ENCODE measurements at regions not wholly inside any gene's neighbourhood (a gene's known extent, or its start where the extent isn't known, plus 50 kb on each side); places are given as distances from the start of the nearest gene placed in this dataset.

DNA sequence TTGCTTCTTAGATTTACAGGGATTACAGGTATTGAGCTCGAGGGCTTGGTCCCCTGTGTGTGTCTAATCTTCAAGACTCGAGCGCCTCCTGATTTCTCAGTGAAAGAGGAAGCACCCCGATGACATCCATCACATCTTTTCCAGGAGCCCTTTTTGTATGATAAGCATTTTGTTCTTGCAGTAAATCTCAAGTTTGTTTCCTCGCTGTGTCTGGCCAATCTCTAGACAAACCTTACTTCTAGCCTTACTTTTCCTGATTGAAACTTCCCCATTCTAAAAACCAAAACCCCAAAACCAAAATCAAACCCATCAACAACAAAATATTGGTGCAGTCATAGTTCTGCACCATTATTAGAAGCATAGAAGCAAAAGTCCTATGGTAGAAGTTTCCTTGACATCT lies 286.0 kb downstream of the NFKBIZ start:
- POLR2A ChIA-PET, result no interaction called here
- no TSS peak for BruUV-seq (replicated peaks)
- no peak overlapping the region for H3K27ac Mint-ChIP-seq (ENCODE audit: unreplicated experiment)

GRCh38 chr3:102136183-102136582 lies 286.9 kb downstream of the NFKBIZ start:
- no peaks in the 10 kb centered on the region for H3K36me3 Mint-ChIP-seq (ENCODE audit: insufficient read depth, unreplicated experiment)
- Histone ChIP-seq H3K9me3 (no peaks in the 10 kb centered on the region), H3K4me1 (no peaks in the 10 kb centered on the region), H3K27me3 (replicated peaks; ENCODE audit: control insufficient read depth, insufficient read depth, low read length) (no peaks in the 10 kb centered on the region), H3K4me3 (ENCODE audit: low read depth, low read length) (no peak overlapping the region), H3K36me3 (ENCODE audit: control insufficient read depth, insufficient read depth, low read length) (no peaks in the 10 kb centered on the region)
- TF ChIP-seq, protein P1, sequence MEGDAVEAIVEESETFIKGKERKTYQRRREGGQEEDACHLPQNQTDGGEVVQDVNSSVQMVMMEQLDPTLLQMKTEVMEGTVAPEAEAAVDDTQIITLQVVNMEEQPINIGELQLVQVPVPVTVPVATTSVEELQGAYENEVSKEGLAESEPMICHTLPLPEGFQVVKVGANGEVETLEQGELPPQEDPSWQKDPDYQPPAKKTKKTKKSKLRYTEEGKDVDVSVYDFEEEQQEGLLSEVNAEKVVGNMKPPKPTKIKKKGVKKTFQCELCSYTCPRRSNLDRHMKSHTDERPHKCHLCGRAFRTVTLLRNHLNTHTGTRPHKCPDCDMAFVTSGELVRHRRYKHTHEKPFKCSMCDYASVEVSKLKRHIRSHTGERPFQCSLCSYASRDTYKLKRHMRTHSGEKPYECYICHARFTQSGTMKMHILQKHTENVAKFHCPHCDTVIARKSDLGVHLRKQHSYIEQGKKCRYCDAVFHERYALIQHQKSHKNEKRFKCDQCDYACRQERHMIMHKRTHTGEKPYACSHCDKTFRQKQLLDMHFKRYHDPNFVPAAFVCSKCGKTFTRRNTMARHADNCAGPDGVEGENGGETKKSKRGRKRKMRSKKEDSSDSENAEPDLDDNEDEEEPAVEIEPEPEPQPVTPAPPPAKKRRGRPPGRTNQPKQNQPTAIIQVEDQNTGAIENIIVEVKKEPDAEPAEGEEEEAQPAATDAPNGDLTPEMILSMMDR (IDR thresholded peaks at IDR 0.05; ENCODE audit: insufficient read depth in 1 of 2, low read depth in 1 of 2, low read length in 1 of 2, severe bottlenecking in 1 of 2, unreplicated experiment in 1 of 2), result no peak
- H3K9me3 Mint-ChIP-seq (ENCODE audit: unreplicated experiment), result no peaks in the 10 kb centered on the region
- ChIA-PET POLR2A (no interaction called here), CTCF (no interaction called here)
- H3K4me3 Mint-ChIP-seq (ENCODE audit: unreplicated experiment), result no peak overlapping the region
- H3K4me1 Mint-ChIP-seq (ENCODE audit: low read depth, unreplicated experiment), result peaks cover 4% of the 10 kb centered on the region
- no peak overlapping the region for H3K27ac Mint-ChIP-seq (ENCODE audit: unreplicated experiment)
- DNase-seq, result no peak
- H3K27me3 Mint-ChIP-seq (ENCODE audit: insufficient read depth, unreplicated experiment), result no peaks in the 10 kb centered on the region
- BruUV-seq (replicated peaks), result no TSS peak
- intact Hi-C loops (cut with micrococcal nuclease; ENCODE audit: unreplicated experiment), result no loop called here

More for the DNA sequence above, 286.0 kb downstream of the NFKBIZ start:
- DNase-seq, result no peak
- Mint-ChIP-seq H3K4me1 (ENCODE audit: low read depth, unreplicated experiment) (no peaks in the 10 kb centered on the region), H3K36me3 (ENCODE audit: insufficient read depth, unreplicated experiment) (no peaks in the 10 kb centered on the region), H3K27me3 (ENCODE audit: insufficient read depth, unreplicated experiment) (no peaks in the 10 kb centered on the region), H3K9me3 (ENCODE audit: unreplicated experiment) (no peaks in the 10 kb centered on the region), H3K4me3 (ENCODE audit: unreplicated experiment) (no peak overlapping the region)
- no peaks in the 10 kb centered on the region for H3K27me3 ChIP-seq (replicated peaks; ENCODE audit: control insufficient read depth, insufficient read depth, low read length)
- H3K4me3 ChIP-seq (ENCODE audit: low read depth, low read length), result no peak overlapping the region
- no peaks in the 10 kb centered on the region for H3K36me3 ChIP-seq (ENCODE audit: control insufficient read depth, insufficient read depth, low read length)
- CTCF ChIA-PET, result no interaction called here
- TF ChIP-seq, protein P1 (IDR thresholded peaks at IDR 0.05; ENCODE audit: insufficient read depth in 1 of 2, low read depth in 1 of 2, low read length in 1 of 2, severe bottlenecking in 1 of 2, unreplicated experiment in 1 of 2), result no peak
- no peaks in the 10 kb centered on the region for H3K9me3 ChIP-seq
- no peaks in the 10 kb centered on the region for H3K4me1 ChIP-seq
- intact Hi-C loops (cut with micrococcal nuclease; ENCODE audit: unreplicated experiment), result no loop called here

DNA sequence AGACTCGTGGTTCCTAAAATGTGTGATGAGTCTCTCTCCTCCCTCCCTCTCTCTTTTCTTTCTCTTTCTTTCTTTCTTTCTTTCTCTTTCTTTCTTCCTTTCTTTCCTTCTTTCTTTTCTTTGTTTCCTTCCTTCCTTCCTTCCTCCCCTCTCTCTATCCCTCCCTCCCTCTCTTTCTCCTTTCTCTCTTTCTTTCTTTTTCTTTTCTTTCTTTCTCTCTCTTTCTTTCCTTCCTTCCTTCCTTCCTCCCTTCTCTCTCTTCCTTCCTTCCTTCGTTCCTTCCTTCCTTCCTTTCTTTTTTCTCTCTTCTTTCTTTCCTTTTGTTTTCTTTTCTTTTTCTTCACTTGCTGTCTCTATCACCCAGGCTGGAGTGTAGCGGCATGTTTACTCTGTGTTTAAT lies 290.8 kb downstream of the NFKBIZ start:
- H3K4me1 ChIP-seq, result no peaks in the 10 kb centered on the region
- H3K36me3 ChIP-seq (ENCODE audit: control insufficient read depth, insufficient read depth, low read length), result no peaks in the 10 kb centered on the region
- POLR2A ChIA-PET, result no interaction called here
- no peak overlapping the region for H3K4me3 Mint-ChIP-seq (ENCODE audit: unreplicated experiment)
- CTCF ChIA-PET, result no interaction called here
- no peak for DNase-seq
- H3K9me3 Mint-ChIP-seq (ENCODE audit: unreplicated experiment), result no peaks in the 10 kb centered on the region
- H3K4me3 ChIP-seq (ENCODE audit: low read depth, low read length), result no peak overlapping the region
- H3K36me3 Mint-ChIP-seq (ENCODE audit: insufficient read depth, unreplicated experiment), result no peaks in the 10 kb centered on the region
- no peaks in the 10 kb centered on the region for H3K27me3 Mint-ChIP-seq (ENCODE audit: insufficient read depth, unreplicated experiment)
- no peak overlapping the region for H3K27ac Mint-ChIP-seq (ENCODE audit: unreplicated experiment)
- TF ChIP-seq, protein P1 (IDR thresholded peaks at IDR 0.05; ENCODE audit: insufficient read depth in 1 of 2, low read depth in 1 of 2, low read length in 1 of 2, severe bottlenecking in 1 of 2, unreplicated experiment in 1 of 2), result no peak
- no TSS peak for BruUV-seq (replicated peaks)
- H3K4me1 Mint-ChIP-seq (ENCODE audit: low read depth, unreplicated experiment), result peaks cover 12% of the 10 kb centered on the region
- no peaks in the 10 kb centered on the region for H3K9me3 ChIP-seq
- intact Hi-C loops (cut with micrococcal nuclease; ENCODE audit: unreplicated experiment), result no loop called here
- no peaks in the 10 kb centered on the region for H3K27me3 ChIP-seq (replicated peaks; ENCODE audit: control insufficient read depth, insufficient read depth, low read length)

All from Caco-2 (cell line).